Adrenal gland (tissue), 5 donors: ENCODE measurements at regions not wholly inside any gene's neighbourhood (a gene's known extent, or its start where the extent isn't known, plus 50 kb on each side); places are given as distances from the start of the nearest gene placed in this dataset.

Experiments used
- CTCF ChIP-seq, 6 experiments: fragments of 450-650 bp in 4 of 6; fragments of 200-600 bp in 2 of 6; sonication (generic) in 1 of 6; IDR thresholded peaks; 1 replicate in 5 of 6; 2 replicates in 1 of 6; pipeline versions ENCODE4 v1.5.1 to v1.8.0; 2016 to 2021; ENCODE audit warnings: antibody characterized with exemption in 6 of 6, mild to moderate bottlenecking in 2 of 6, moderate library complexity in 1 of 6
- POLR2A ChIP-seq, 2 donors: fragments of 450-650 bp; IDR thresholded peaks; one replicate each; pipeline ENCODE4 v1.6.1; 2017; ENCODE audit warnings: antibody characterized with exemption in 2 of 2, mild to moderate bottlenecking in 2 of 2, moderate library complexity in 1 of 2
- donor health status: DM: no; HTN: no; CAD: no.

- TF ChIP-seq POLR2A (IDR thresholded peaks at IDR 0.05), result no peak
- TF ChIP-seq CTCF (IDR thresholded peaks at IDR 0.05), result no peak
Observed at GRCh38 chr3:17885986-17886385, 143.6 kb upstream of the TBC1D5 start.
